DND-41 (cell line): ENCODE measurements at regions not wholly inside any gene's neighbourhood (a gene's known extent, or its start where the extent isn't known, plus 50 kb on each side); places are given as distances from the start of the nearest gene placed in this dataset.

Source experiments
- CTCF ChIP-seq: IDR thresholded peaks from 2 replicates; pipeline ENCODE4 v1.5.1; 2012; ENCODE audit warnings: borderline replicate concordance, low read length, moderate library complexity, mild to moderate bottlenecking; ENCODE audit not compliant: poor library complexity, severe bottlenecking; ENCODE audit errors: extremely low read depth
- EZH2 ChIP-seq: IDR thresholded peaks from 3 replicates; pipeline ENCODE4 v1.6.1; 2012; ENCODE audit warnings: borderline replicate concordance, low read depth, mild to moderate bottlenecking, moderate library complexity, low read length, inconsistent platforms; ENCODE audit not compliant: severe bottlenecking

GRCh38 chr21:31583498-31583897, 76.0 kb upstream of the SOD1 start:
- TF ChIP-seq CTCF (no peak), EZH2 (no peak)
